ENCODE measurements at regions not wholly inside any gene's neighbourhood (a gene's known extent, or its start where the extent isn't known, plus 50 kb on each side); places are given as distances from the start of the nearest gene placed in this dataset.

GRCh38 chr15:95608371-95608770 lies 722.1 kb upstream of the NR2F2 start (continued):
- no peak for TF ChIP-seq ZNF331 (CRISPR knock-in tag; IDR thresholded peaks at IDR 0.05; ENCODE audit: low read depth)
- no peak for TF ChIP-seq EZH2phosphoT487 (IDR thresholded peaks at IDR 0.05; ENCODE audit: unreplicated experiment)

GRCh38 chr15:95609096-95609495 lies 721.4 kb upstream of the NR2F2 start:
- Mint-ChIP-seq H3K4me1 (peaks cover 2% of the 10 kb centered on the region; the same call in 2 of the 3 replicates), H3K9me3 (no peaks in the 10 kb centered on the region), H3K4me3 (no peak overlapping the region), H3K36me3 (ENCODE audit: low read depth) (no peaks in the 10 kb centered on the region), H3K27me3 (ENCODE audit: insufficient read depth, low read depth, poor library complexity) (no peaks in the 10 kb centered on the region), H3K27ac (no peak overlapping the region)
- no peaks in the 10 kb centered on the region for H3K9me2 ChIP-seq (ENCODE audit: insufficient read depth)
- H3K4me1 ChIP-seq (ENCODE audit: insufficient read depth) = peaks cover 2% of the 10 kb centered on the region; the same call in 1 of the 2 replicates
- no peak overlapping the region for H3K27ac ChIP-seq (ENCODE audit: low read depth)
- TF ChIP-seq CTCF (conservative IDR thresholded peaks at IDR 0.05; ENCODE audit: low read depth in 2 of 2) (no peak), JUNB (IDR thresholded peaks at IDR 0.05; ENCODE audit: unreplicated experiment) (no peak), ZNF462 (CRISPR knock-in tag; IDR thresholded peaks at IDR 0.05) (no peak), NANOG (IDR thresholded peaks at IDR 0.05; ENCODE audit: borderline replicate concordance) (no peak), ZNF114 (CRISPR knock-in tag; IDR thresholded peaks at IDR 0.05) (no peak), EZH2phosphoT487 (IDR thresholded peaks at IDR 0.05; ENCODE audit: unreplicated experiment) (no peak), EZH2 (IDR thresholded peaks at IDR 0.05; ENCODE audit: low read depth, unreplicated experiment) (no peak), STAT1 (IDR thresholded peaks at IDR 0.05; ENCODE audit: unreplicated experiment) (no peak), ZNF331 (CRISPR knock-in tag; IDR thresholded peaks at IDR 0.05; ENCODE audit: low read depth) (no peak), ETS1 (IDR thresholded peaks at IDR 0.05) (no peak), POLR2AphosphoS5 (IDR thresholded peaks at IDR 0.05; ENCODE audit: low read depth) (no peak), REST (IDR thresholded peaks at IDR 0.05; ENCODE audit: unreplicated experiment) (no peak), CREB1 (CRISPR knock-in tag; IDR thresholded peaks at IDR 0.05; ENCODE audit: low read depth) (no peak)
- no peak for ATAC-seq
- DNase-seq (ENCODE audit: low spot score) = no peak
- no peak overlapping the region for H3K4me3 ChIP-seq
- no peaks in the 10 kb centered on the region for H3K36me3 ChIP-seq (ENCODE audit: insufficient read depth)
- no peaks in the 10 kb centered on the region for H3F3A ChIP-seq (replicated peaks; ENCODE audit: low read depth)
- no peaks in the 10 kb centered on the region for H3K27me3 ChIP-seq (ENCODE audit: insufficient read depth)
- H4K20me1 ChIP-seq (replicated peaks; ENCODE audit: insufficient read depth) = no peaks in the 10 kb centered on the region
- no peak overlapping the region for H3K4me2 ChIP-seq
- no peak overlapping the region for H2AFZ ChIP-seq
- no peaks in the 10 kb centered on the region for H3K79me2 ChIP-seq (replicated peaks; ENCODE audit: insufficient read depth)
